ENCODE measurements at regions not wholly inside any gene's neighbourhood (a gene's known extent, or its start where the extent isn't known, plus 50 kb on each side); places are given as distances from the start of the nearest gene placed in this dataset.

GRCh38 chr11:57097149-57097548 lies 84.6 kb upstream of the LRRC55 start (continued):
- TF ChIP-seq NANOG (IDR thresholded peaks at IDR 0.05; ENCODE audit: insufficient read depth, low read depth, low read length, poor library complexity, severe bottlenecking) (no peak), KDM5A (IDR thresholded peaks at IDR 0.05; ENCODE audit: low read length) (no peak), HDAC6 (IDR thresholded peaks at IDR 0.05; ENCODE audit: low read depth, low read length) (no peak)
